HL-60 (cell line): ENCODE measurements at regions not wholly inside any gene's neighbourhood (a gene's known extent, or its start where the extent isn't known, plus 50 kb on each side); places are given as distances from the start of the nearest gene placed in this dataset.

Experiments
- GABPA ChIP-seq: IDR thresholded peaks from 2 replicates; pipeline ENCODE4 v1.6.1; 2012; ENCODE audit warnings: low read depth
- SPI1 ChIP-seq: IDR thresholded peaks from 2 replicates; pipeline ENCODE4 v1.6.1; 2012; ENCODE audit warnings: low read depth, mild to moderate bottlenecking, borderline replicate concordance
- TF ChIP-seq, protein P1 (sequence below): IDR thresholded peaks from one replicate; pipeline ENCODE4 v1.5.1; 2011; ENCODE audit warnings: low read length, control low read depth, inconsistent platforms; ENCODE audit not compliant: insufficient read depth

DNA sequence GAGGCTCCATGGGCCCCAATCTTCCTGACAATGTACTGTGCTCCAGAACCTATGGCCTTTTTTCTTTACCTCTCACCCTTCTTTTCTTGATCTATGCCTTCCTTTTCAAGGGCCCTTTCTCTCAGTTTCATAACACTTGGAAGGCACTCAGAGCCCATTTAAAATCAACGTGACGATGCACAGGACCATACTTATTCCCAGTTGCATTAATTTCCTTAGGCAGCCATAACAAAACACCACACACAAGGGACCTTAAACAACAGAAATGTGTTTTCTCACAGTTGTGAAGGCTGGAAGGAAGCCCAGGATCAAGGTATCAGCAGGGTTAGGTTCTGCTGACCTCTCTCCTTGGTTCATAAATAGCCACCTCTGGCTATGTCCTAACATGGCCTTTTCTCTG, 414.0 kb upstream of the TNP1 start:
- TF ChIP-seq, protein P1, sequence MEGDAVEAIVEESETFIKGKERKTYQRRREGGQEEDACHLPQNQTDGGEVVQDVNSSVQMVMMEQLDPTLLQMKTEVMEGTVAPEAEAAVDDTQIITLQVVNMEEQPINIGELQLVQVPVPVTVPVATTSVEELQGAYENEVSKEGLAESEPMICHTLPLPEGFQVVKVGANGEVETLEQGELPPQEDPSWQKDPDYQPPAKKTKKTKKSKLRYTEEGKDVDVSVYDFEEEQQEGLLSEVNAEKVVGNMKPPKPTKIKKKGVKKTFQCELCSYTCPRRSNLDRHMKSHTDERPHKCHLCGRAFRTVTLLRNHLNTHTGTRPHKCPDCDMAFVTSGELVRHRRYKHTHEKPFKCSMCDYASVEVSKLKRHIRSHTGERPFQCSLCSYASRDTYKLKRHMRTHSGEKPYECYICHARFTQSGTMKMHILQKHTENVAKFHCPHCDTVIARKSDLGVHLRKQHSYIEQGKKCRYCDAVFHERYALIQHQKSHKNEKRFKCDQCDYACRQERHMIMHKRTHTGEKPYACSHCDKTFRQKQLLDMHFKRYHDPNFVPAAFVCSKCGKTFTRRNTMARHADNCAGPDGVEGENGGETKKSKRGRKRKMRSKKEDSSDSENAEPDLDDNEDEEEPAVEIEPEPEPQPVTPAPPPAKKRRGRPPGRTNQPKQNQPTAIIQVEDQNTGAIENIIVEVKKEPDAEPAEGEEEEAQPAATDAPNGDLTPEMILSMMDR: no peak
- no peak for TF ChIP-seq GABPA
- TF ChIP-seq SPI1: no peak
